ENCODE measurements at regions not wholly inside any gene's neighbourhood (a gene's known extent, or its start where the extent isn't known, plus 50 kb on each side); places are given as distances from the start of the nearest gene placed in this dataset.
A peak's percentile ranks its signal among the peaks of the same experiment; 100 is the strongest.

DNA sequence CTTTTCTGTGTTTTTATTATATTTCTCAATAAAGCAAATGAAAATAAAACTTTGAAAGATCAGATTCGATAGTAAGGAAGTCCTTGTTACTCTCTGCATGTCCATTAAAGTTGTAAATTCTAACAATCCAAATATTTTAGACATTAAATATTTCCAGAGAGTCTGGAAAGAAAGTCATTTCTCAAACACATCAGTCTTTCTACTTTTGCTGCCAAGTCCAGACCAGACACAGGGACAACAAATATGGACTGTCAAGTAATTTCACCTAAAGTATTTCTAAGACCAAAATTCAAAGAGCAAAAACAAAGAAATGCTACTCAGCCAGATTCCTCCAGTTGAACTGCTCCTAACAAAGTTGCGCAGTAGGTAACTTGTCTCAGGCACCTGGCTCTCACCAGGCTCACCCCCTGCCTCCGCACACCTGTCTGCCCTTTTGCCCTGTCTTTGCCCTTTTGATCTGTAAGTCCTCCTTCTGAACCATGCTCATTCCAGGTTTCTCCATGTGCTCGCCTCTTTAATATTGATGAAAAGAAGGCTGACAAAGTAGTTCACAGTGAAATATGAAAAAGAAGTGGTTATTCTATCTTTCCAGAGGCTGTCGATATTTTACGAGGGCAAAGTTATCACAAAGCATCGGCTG is 300.5 kb downstream of the C7orf25 start:
- DNase-seq = no peak
- peaks cover 2% of the 10 kb centered on the region for H3K27me3 Mint-ChIP-seq (ENCODE audit: low read depth, poor library complexity)
- H3K4me1 Mint-ChIP-seq = peaks cover 21% of the 10 kb centered on the region
- H3K4me3 Mint-ChIP-seq = no peak overlapping the region
- TF ChIP-seq CTCF (IDR thresholded peaks at IDR 0.05) = no peak
- H3K27ac Mint-ChIP-seq = no peak overlapping the region
- H3K36me3 Mint-ChIP-seq (ENCODE audit: low read depth) = peaks cover 3% of the 10 kb centered on the region
- peaks cover 6% of the 10 kb centered on the region for H3K9me3 Mint-ChIP-seq

DNA sequence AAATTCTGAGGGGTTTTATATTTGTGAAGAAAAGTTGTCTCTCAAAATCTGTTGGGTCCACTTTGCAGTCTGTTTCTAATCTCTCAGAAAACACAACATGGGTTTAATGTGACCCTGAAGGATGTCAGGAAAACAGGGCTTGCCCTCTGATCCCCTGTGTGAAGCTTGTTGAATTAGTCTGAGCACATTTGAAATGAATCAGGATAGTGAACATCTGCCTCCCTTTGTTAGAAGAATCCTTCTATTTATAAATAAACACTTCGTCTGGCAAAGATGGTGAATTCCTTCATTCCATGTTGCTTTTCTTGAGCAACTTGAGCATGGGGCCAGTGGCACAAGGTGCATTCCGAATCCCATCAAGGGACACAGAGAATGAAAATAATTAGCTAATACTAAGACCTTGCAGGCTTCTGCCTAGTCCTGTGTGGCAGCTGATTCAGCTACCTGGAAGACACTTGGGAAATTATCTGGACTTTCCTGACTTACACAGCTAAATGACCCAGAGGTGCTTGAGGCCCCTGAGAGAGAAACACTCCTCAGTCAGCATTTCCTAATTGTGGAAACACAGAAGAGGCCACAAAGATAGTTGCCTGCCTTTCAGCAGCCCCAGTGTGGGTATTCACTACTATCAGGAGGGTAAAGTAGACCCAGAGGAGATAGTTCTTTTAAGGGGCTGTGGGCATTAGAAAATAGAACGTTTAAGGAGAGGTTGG is 305.5 kb downstream of the C7orf25 start:
- TF ChIP-seq CTCF (IDR thresholded peaks at IDR 0.05) = no peak
- DNase-seq = no peak
- H3K27ac Mint-ChIP-seq = peak overlapping the region; percentile 75
- H3K9me3 Mint-ChIP-seq = peaks cover 11% of the 10 kb centered on the region
- peaks cover 5% of the 10 kb centered on the region for H3K27me3 Mint-ChIP-seq (ENCODE audit: low read depth, poor library complexity)
- H3K4me1 Mint-ChIP-seq = peaks cover 27% of the 10 kb centered on the region
- H3K4me3 Mint-ChIP-seq = no peak overlapping the region
- H3K36me3 Mint-ChIP-seq (ENCODE audit: low read depth) = peaks cover 3% of the 10 kb centered on the region

DNA sequence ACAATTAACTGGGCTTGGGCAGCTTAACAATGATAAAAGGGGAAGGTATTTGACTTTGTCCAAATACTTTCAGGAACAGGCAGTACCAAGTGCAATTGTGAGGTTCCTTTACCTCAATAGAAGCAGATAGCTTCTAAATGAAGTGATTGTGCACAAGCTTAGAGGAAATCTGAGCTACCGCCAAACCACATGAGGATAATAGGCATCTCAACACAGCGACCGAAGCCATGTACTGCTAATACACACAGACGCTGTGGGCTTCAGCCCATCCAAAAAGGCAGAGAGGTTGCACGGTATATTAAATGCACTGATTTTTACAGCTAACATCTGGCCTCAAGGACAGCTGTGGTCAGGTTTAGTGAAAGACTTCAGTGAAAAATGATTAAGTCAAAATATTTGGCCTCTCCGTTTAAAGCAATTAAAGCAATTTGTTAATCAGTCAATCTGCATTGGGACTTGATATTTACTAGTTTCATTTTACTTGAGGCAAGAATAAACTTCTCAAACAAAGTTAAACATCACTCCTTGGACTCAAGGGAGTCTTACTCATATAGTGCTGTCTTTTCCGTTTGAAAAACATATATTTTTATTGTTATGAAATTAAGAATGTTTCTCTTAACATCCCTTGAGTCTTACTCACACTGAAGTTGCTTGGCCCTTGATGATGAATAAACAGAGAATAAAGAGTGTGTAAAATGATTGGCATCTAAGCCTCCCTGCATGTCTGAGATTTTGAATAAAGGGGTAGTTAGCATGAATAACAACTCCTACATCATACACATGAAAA is 306.3 kb downstream of the C7orf25 start:
- H3K4me1 Mint-ChIP-seq = peaks cover 27% of the 10 kb centered on the region
- no peak overlapping the region for H3K4me3 Mint-ChIP-seq
- H3K36me3 Mint-ChIP-seq (ENCODE audit: low read depth) = peaks cover 3% of the 10 kb centered on the region
- peaks cover 5% of the 10 kb centered on the region for H3K27me3 Mint-ChIP-seq (ENCODE audit: low read depth, poor library complexity)
- peaks cover 11% of the 10 kb centered on the region for H3K9me3 Mint-ChIP-seq
- peak overlapping the region; percentile 80 for H3K27ac Mint-ChIP-seq
- no peak for DNase-seq
- TF ChIP-seq CTCF (IDR thresholded peaks at IDR 0.05) = no peak

- Mint-ChIP-seq H3K27me3 (ENCODE audit: low read depth, poor library complexity) (peaks cover 5% of the 10 kb centered on the region), H3K36me3 (ENCODE audit: low read depth) (peaks cover 3% of the 10 kb centered on the region), H3K27ac (peak overlapping the region; percentile 19), H3K9me3 (peaks cover 15% of the 10 kb centered on the region), H3K4me1 (peaks cover 27% of the 10 kb centered on the region), H3K4me3 (no peak overlapping the region)
- DNase-seq = no peak
- TF ChIP-seq CTCF (IDR thresholded peaks at IDR 0.05) = no peak
Measured at GRCh38 chr7:42603496-42603895, 308.4 kb downstream of the C7orf25 start.

DNA sequence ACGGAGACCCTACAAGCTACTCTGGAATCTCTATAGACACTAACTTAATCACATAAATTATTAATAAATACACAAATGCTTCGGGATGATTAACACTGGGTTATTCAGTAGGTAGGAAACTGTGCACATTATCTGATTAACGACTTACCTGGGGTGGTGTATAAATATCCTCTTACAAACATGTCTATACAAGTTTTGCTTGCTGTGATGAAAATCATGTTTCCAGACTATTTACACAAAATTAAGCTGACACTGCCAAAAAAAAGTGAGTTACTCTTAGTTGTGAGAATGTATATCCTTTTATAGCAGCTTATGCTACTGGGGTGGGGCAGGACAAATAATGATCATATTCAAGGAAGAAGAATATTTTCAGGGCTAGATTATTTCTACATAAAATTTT is 314.6 kb downstream of the C7orf25 start:
- H3K9me3 Mint-ChIP-seq = peaks cover 22% of the 10 kb centered on the region
- H3K4me3 Mint-ChIP-seq = no peak overlapping the region
- no peak for TF ChIP-seq CTCF (IDR thresholded peaks at IDR 0.05)
- H3K27me3 Mint-ChIP-seq (ENCODE audit: low read depth, poor library complexity) = peaks cover 3% of the 10 kb centered on the region
- no peak for DNase-seq
- H3K4me1 Mint-ChIP-seq = no peaks in the 10 kb centered on the region
- H3K27ac Mint-ChIP-seq = no peak overlapping the region
- H3K36me3 Mint-ChIP-seq (ENCODE audit: low read depth) = peaks cover 7% of the 10 kb centered on the region

All from nephron progenitor cell (in vitro differentiated cells).